ENCODE measurements at regions not wholly inside any gene's neighbourhood (a gene's known extent, or its start where the extent isn't known, plus 50 kb on each side); places are given as distances from the start of the nearest gene placed in this dataset.

DNA sequence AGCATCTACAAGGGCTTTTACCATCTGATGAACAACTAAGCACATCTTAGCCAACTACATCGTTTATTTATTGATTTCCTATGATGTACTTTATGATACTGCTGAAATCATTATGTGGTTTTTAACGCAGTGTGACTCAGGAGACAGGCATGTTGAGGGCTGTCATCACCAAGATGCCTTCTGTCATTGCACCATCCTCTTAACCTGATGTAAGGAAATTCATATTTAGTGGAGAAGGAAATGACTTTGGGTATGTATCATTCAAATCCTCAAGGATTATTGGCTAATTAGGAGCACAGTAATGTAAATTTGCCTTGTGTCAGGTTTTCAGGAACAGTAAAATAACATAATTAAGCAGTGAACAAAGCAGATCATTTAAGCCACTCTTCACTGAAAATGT is 138.5 kb upstream of the MGMT start:
- intact Hi-C loops (cut with micrococcal nuclease): no loop called here
- Histone ChIP-seq H3K4me1 (ENCODE audit: control insufficient read depth in 1 of 2, insufficient read depth in 2 of 2, low read length in 2 of 2) (no peaks in the 10 kb centered on the region), H3K27ac (ENCODE audit: low read depth, low read length) (no peak overlapping the region), H4K20me1 (ENCODE audit: insufficient read depth) (no peaks in the 10 kb centered on the region), H3K79me2 (ENCODE audit: insufficient read depth, low read length) (no peaks in the 10 kb centered on the region), H3K27me3 (ENCODE audit: insufficient read depth, low read length) (no peaks in the 10 kb centered on the region), H3K4me2 (ENCODE audit: low read length) (no peak overlapping the region), H3K9ac (ENCODE audit: low read length) (no peak overlapping the region), H3K9me3 (ENCODE audit: control insufficient read depth in 1 of 2, insufficient read depth in 1 of 2, low read depth in 1 of 2, low read length in 2 of 2) (peaks cover 6 to 19% of the 10 kb centered on the region in 2 experiments; a peak in 2 of 4 replicates), H2AFZ (ENCODE audit: low read depth, low read length, poor library complexity, severe bottlenecking) (no peak overlapping the region), H3K36me3 (ENCODE audit: control insufficient read depth in 1 of 2, insufficient read depth in 2 of 2, low read length in 2 of 2) (no peaks in the 10 kb centered on the region), H3K9me2 (ENCODE audit: insufficient read depth) (no peaks in the 10 kb centered on the region), H3K4me3 (replicated peaks in 1 of 2; ENCODE audit: low read depth in 1 of 2, low read length in 2 of 2) (no peak overlapping the region)
- ATAC-seq: no peak
- ChIA-PET CTCF (no interaction called here), RAD21 (ENCODE audit: low non-redundant PET in 1 of 2, low total read pairs in 2 of 2, uncharacterized antibody in 2 of 2, unreplicated experiment in 2 of 2) (no interaction called here), POLR2A (no interaction called here)
- no peak for TF ChIP-seq ZFX (IDR thresholded peaks at IDR 0.05)
- no peak for TF ChIP-seq ZNF274 (IDR thresholded peaks at IDR 0.05; ENCODE audit: low read depth, low read length)
- no peak for TF ChIP-seq YY1 (IDR thresholded peaks at IDR 0.05; ENCODE audit: extremely low read depth, insufficient replicate concordance, low read depth, low read length)
- no peak for TF ChIP-seq JUND (IDR thresholded peaks at IDR 0.05)
- TF ChIP-seq TCF7L2 (IDR thresholded peaks at IDR 0.05; ENCODE audit: borderline replicate concordance, extremely low read depth, insufficient read depth, insufficient read length): no peak
- TF ChIP-seq EGR1 (IDR thresholded peaks at IDR 0.05; ENCODE audit: low read depth): no peak
- no peak for TF ChIP-seq ELF1 (IDR thresholded peaks at IDR 0.05; ENCODE audit: borderline replicate concordance, low read depth)
- TF ChIP-seq EZH2 (IDR thresholded peaks at IDR 0.05): no peak
- no peak for TF ChIP-seq CBX3 (IDR thresholded peaks at IDR 0.05; ENCODE audit: low read depth)
- TF ChIP-seq EZH2phosphoT487 (IDR thresholded peaks at IDR 0.05; ENCODE audit: borderline replicate concordance): no peak
- no peak for TF ChIP-seq SP1 (IDR thresholded peaks at IDR 0.05; ENCODE audit: low read depth)
- no peak for TF ChIP-seq FOSL1 (IDR thresholded peaks at IDR 0.05; ENCODE audit: low read depth)
- no peak for DNase-seq (ENCODE audit: low read depth, low spot score)
- BruUV-seq (replicated peaks): no TSS peak

DNA sequence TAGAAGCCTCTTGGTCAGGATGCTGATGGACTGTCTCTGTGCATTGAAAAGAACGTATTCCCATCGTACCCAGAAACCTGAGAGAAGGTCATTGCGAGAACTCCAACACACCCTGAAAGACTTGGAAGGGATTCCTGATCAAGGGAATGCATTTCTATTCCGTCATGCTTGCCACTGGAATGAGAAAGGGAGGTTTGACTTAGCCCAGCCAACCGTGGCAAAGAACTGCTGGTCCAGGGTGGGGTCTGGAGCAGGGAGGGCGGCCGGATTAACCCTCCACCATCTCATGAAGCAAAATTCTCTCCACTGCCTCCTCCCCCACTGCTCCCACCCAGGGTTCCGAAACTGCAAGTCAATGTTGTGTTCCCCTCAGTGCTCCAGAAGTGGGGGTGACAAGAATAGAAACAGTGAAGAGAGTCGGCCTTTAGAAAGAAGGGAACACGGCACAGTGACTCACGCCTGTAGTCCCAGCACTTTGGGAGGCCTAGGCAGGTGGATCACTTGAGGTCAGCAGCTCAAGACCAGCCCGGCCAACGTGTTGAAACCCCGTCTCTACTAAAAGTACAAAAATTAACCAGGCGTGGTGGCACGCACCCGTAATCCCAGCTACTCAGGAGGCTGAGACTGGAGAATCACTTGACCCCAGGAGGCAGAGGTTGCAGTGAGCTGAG is 137.5 kb upstream of the MGMT start:
- RAD21 ChIA-PET (ENCODE audit: low non-redundant PET in 1 of 2, low total read pairs in 2 of 2, uncharacterized antibody in 2 of 2, unreplicated experiment in 2 of 2): no interaction called here
- DNase-seq (ENCODE audit: low read depth, low spot score) (no peak), ATAC-seq (no peak)
- POLR2A ChIA-PET: no interaction called here
- Histone ChIP-seq H3K4me2 (ENCODE audit: low read length) (no peak overlapping the region), H4K20me1 (ENCODE audit: insufficient read depth) (no peaks in the 10 kb centered on the region), H3K36me3 (ENCODE audit: control insufficient read depth in 1 of 2, insufficient read depth in 2 of 2, low read length in 2 of 2) (no peaks in the 10 kb centered on the region), H3K27me3 (ENCODE audit: insufficient read depth, low read length) (no peaks in the 10 kb centered on the region), H3K79me2 (ENCODE audit: insufficient read depth, low read length) (no peaks in the 10 kb centered on the region), H3K27ac (ENCODE audit: low read depth, low read length) (no peak overlapping the region), H2AFZ (ENCODE audit: low read depth, low read length, poor library complexity, severe bottlenecking) (no peak overlapping the region), H3K9me2 (ENCODE audit: insufficient read depth) (no peaks in the 10 kb centered on the region), H3K4me1 (ENCODE audit: control insufficient read depth in 1 of 2, insufficient read depth in 2 of 2, low read length in 2 of 2) (no peaks in the 10 kb centered on the region), H3K9ac (ENCODE audit: low read length) (no peak overlapping the region), H3K9me3 (ENCODE audit: control insufficient read depth in 1 of 2, insufficient read depth in 1 of 2, low read depth in 1 of 2, low read length in 2 of 2) (peaks cover 6 to 26% of the 10 kb centered on the region in 2 experiments; a peak in 2 of 4 replicates), H3K4me3 (replicated peaks in 1 of 2; ENCODE audit: low read depth in 1 of 2, low read length in 2 of 2) (no peak overlapping the region)
- CTCF ChIA-PET: no interaction called here
- BruUV-seq (replicated peaks): no TSS peak
- intact Hi-C loops (cut with micrococcal nuclease): no loop called here
- TF ChIP-seq SIN3A (IDR thresholded peaks at IDR 0.05; ENCODE audit: low read depth) (no peak), FOSL1 (IDR thresholded peaks at IDR 0.05; ENCODE audit: low read depth) (no peak)
